Stimulated activated CD4-positive, alpha-beta T cell treated with anti-CD3 and anti-CD28 coated beads, TNF-alpha, amount 100 ng/mL, for 4 hours (primary cell): ENCODE measurements at regions not wholly inside any gene's neighbourhood (a gene's known extent, or its start where the extent isn't known, plus 50 kb on each side); places are given as distances from the start of the nearest gene placed in this dataset.

Experiments
- DNase-seq, 3 experiments: peaks; one replicate each; pipeline ENCODE4 v3.0.0-alpha.2; 2020; ENCODE audit warnings: low read depth in 3 of 3

DNA sequence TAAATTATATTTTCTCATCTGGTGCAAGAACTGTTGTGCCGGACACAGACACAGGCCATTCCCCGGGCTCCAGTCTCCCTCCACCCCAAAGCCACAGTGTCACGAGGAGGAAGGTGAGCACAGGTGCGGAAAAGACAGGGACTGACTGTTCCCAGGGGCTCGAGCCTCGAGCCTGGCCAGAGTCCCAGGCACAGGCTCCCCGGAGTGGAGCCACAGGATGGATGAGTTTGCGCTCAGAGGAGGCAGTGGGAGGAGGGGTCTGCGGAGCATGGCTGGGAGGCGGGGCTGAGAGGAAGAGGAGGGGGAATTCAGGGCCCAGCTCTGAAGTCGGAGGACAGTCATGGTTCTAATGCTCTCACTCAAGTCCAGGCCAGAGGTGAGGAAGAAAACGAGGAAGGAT is 284.8 kb downstream of the SMOC2 start:
- DNase-seq, result no peak

DNA sequence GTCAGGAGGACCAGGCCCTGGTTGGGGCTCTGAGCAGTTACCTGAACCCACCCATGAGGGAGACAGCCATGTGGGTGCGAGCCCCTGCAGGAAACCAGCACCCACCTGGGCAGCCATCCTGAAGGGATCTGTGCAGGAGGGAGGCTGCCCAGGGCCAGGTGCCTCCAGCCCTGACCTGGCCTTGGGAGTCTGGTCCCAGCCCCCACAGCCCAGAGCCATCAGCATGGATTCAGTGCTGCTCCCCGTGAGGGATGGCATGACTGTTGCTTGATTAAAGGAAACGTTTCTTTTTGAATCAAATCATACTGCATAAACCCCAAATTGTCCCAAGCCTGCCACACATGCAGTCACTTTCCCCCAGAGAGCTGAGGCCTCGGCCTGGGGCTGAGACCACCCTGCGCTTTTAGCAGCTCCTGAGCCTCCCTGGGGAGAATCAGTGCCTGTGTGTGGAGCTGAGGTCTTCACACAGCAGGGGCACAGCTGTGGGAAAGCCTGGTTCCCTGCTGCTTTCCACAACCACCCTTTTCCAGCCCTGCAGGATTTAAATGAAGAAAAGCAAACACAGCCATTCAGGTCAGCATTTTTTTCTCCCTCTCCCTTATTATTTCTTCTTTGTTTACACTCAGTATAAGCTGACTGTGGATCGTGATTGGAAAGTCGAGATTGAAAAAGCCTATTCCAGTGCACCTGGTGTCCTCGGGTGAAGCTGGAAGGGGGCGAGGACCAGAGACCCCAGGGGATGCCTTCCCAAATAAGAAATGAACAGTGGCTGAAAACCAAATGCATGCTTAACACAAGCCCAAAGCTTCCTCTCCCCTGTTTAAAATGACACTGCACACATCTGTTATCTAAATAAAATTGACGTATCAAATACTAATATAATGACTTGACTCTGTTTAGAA is 283.9 kb downstream of the SMOC2 start:
- DNase-seq, result no peak

DNA sequence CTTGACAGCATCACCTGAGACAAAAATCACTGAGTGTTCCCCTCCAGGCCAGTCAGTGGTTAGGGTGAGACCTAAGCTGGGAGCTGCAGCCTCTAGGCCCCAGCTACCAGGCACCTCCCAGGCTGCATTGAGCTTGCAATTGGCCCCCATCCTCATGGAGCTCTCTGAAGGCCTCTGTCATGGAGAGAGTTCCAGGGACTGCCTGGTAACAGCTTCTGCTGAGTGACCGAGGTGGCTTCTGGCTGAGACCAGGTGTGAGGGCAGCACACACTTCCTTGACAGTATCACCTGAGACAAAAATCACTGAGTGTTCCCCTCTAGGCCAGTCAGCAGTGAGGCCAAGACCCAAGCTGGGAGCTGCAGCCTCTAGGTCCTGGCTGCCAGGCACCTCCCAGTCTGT is 283.0 kb downstream of the SMOC2 start:
- no peak for DNase-seq

DNA sequence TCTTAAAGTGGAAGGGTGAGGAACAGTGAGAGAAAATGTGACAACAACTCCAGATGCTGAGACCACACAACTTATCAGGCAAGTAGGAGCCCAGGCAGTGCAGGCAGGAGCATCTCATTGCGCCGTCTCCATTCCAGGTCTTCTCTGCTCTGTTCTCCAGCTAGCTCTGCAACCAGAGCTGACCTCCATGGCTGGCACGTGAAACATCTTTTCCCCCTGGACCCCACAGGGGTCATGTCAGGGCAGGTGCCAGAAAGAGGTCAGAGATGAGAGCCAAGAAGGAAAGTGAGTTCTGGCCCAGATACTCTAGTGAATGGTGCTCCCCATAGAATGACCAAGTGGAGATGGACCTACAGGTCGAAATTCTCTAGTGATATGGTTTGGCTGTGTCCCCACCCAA is 281.4 kb downstream of the SMOC2 start:
- no peak for DNase-seq

DNA sequence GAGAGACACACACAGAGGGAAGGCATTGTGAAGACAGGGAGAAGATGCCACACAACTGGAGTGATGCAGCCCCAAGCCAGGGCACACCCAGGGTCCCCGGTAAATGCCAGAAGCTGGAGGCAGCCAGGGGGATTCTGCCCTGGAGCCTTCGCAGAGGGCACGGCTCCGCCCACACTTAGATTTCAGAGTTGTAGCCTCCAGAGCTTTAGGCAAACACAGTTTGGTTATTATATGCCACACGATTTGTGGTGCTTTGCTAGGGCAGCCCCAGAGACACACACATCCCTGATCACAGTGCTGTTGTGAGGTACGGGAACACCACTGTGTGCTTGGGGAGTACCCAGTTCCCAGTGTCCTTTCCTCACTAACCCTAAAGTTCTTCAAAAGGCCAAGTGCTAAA is 280.6 kb downstream of the SMOC2 start:
- no peak for DNase-seq

DNA sequence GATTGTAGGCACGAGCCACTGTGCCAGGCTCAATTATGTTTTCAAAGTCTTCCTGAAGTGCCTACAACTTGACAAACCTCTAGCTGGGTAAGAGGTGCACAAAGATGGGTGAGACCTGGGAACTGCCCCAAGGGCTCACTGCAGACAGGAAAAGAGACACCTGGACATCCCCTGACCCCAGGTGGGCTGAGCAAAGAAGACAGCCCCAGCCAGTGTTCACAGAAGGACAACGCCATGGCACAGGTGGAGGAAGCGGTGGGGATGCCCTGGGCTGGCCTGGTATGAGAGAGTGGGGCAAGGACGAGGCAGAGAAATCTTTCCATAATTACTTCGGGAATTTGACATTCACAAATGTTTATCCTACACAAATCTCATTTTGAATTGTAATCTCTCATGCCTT is 278.9 kb downstream of the SMOC2 start:
- no peak for DNase-seq

DNA sequence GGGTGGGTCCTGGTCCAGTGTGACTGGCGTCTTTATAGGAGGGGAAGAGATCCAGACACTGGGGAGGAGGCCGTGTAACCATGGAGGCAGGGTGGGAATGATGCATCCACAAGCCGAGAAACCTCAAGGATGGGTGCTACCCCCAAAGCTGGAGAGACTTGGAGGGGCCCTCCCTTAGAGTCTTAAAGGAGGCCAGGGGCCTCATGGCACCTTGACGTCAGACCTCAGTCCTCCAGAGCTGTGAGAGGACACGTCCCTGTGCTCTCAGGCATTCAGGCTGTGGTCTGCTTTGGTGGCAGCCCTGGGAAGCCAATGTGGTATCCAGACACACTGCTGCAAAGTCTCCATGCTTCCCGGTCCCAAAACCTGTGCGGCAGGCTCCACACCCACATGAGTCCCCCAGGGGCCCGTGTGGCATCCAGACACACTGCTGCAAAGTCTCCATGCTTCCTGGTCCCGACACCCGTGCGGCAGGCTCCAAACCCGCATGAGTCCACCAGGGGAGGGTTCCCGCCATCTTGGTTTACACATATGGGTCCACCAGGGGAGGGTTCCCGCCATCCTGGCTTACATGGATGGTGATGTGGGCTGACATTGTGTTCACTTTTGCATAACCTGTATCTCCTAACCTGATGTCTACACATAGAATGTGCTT is 278.0 kb downstream of the SMOC2 start:
- no peak for DNase-seq
